ENCODE measurements at regions not wholly inside any gene's neighbourhood (a gene's known extent, or its start where the extent isn't known, plus 50 kb on each side); places are given as distances from the start of the nearest gene placed in this dataset.
A peak's percentile ranks its signal among the peaks of the same experiment; 100 is the strongest.
"Not testable (repeated sequence)": the region's sequence is repeated elsewhere in the genome, so short reads cannot be mapped to it uniquely, and the experiment has no call there.

DNA sequence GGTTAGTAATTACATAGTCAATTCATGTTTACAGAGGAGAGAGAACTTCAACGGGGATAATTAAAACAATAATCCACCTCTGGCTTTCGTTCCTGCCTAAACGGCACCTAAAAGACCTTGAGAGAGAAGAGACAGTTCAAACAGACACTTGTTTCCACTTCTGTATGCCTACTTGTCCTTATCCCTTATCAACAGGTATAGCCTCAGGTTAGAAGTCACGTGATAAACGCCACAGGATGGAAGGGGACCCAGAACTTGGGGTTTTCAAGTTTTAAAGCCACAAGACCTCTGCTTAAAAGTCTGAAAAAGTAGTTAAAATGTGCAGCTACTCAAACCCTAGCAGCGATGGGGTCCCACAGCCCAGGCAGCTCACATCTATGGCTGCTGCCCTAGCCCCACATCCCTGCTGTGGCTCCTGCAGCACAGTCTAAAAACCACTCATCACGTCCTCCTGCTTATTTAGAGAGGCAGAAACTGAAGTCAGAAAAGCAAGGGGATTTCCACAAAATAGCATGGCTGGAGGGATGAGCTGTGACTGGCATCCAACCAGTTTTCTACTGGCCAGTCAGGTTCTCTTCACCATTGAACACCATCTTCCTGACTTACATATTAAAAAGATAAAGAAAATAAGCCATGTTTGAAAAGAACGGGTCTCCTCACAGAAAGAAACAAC is 51.2 kb upstream of the SEC16B start:
- in situ Hi-C loops (cut with MboI; ENCODE audit: low pct_unique_long_range_greater_than_20kb, low sequenced_read_pairs) = no loop called here
- DNase-seq = no peak

DNA sequence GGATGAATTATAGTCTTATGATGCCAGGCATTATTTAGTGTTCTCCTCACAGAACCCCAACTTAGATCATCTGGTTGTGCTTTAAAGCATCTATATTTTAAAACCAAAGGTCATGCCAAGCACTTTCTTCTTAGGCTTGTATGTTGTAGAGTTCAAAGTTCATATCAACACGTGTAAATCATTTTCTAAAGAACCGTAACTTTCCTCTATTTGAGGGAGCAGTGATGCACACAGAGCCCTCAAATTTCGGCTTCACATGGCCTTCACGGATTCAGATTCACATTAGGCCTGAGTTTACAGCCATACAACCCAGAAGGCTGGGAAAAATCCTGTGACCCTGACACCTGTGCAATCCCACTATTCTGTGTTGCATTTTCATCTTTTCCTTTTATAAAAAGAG is 52.1 kb upstream of the SEC16B start:
- in situ Hi-C loops (cut with MboI; ENCODE audit: low pct_unique_long_range_greater_than_20kb, low sequenced_read_pairs) = no loop called here
- no peak for DNase-seq

DNA sequence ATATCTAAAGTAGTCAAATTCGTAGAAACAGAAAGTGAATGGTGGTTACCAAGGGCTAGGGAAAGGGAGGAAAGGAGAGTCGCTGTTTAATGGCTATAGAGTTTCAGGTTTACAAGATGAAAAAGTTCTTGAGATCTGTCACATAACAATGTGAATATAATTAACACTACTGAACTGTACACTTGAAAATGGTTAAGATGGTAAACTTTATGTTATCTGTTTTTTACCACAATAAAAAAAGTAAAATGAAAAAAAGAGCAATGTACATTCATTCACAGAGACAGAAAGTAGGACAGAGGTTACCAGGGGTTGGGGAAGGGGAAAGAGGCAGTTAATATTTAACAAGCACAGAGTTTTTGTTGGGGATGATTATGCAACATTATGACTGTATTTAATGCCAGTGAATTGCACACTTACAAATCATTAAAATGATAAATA is 53.3 kb upstream of the SEC16B start:
- DNase-seq = no peak
- in situ Hi-C loops (cut with MboI; ENCODE audit: low pct_unique_long_range_greater_than_20kb, low sequenced_read_pairs) = no loop called here

DNA sequence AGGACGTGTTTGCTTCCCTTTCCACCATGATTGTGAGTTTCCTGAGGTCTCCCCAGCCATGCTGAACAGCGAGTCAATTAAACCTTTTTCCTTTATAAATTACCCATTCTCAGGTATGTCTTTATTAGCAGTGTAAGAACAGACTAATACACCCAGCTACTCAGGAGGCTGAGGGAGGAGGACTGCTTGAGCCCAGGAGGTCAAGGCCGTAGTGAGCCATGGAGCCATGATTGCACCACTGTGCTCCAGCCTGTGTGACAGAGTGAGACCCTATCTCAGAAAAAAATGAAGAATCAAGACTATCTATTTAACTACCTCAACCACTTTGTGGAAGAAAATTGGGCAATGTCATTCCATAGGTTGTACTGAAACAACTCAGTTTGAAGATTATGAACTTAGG is 54.6 kb upstream of the SEC16B start:
- in situ Hi-C loops (cut with MboI; ENCODE audit: low pct_unique_long_range_greater_than_20kb, low sequenced_read_pairs) = no loop called here
- no peak for DNase-seq

- in situ Hi-C loops (cut with MboI; ENCODE audit: low pct_unique_long_range_greater_than_20kb, low sequenced_read_pairs) = no loop called here
- no peak for DNase-seq
These were observed 55.9 kb upstream of the SEC16B start for GRCh38 chr1:178025613-178026356.

DNA sequence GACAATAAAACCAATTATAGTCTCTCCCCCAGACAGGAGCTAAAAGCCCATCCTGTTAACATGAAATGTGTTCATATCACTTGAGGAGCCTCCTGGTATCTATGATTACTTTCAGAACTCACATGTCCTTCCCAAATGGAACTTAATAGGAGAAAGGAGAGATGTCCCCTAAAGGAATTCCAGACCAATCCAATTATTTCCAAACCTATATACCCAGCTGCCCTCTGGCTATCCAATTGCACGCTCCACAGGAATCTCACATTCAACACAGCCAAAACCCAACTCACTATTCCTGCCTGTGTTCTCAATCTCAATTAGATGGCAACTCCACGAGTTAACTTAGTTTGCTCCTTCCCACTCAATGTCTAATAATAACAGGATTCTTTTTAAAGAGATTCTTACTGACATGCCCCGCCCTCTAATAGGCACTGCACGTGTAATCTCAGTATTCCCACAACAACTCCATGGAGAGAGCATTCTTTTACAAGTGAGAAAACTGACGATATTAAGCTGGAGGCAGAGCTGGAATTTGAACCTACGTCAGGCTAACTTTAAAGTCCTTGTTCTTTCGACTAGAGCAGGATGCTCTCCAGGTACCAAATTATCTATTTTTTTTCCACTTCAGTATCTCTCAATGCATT is 59.1 kb upstream of the SEC16B start:
- DNase-seq = no peak
- in situ Hi-C loops (cut with MboI; ENCODE audit: low pct_unique_long_range_greater_than_20kb, low sequenced_read_pairs) = no loop called here

GRCh38 chr1:178030467-178030866 is 60.6 kb upstream of the SEC16B start:
- in situ Hi-C loops (cut with MboI; ENCODE audit: low pct_unique_long_range_greater_than_20kb, low sequenced_read_pairs) = no loop called here
- no peak for DNase-seq

DNA sequence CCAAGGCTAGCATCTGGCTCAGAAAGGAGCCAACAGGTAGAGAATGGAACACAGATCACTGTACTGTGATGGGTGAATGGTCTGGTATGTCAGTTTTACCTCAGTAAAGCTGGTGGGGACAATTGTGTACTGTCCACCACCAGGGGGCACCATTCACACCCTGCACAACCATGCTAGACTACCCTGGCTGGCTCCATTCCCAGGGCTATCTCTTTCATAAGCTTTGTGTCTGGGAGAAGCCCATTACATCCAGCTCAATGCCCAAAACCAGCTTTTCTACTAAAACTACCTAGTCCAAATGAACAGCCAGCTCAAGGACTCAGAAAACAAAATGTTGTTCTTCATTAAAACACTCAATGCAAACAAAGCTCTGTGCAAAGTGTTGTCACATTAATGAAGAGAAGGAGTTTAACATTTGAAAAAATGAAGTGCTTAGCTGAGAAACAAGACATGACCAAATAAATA is 62.0 kb upstream of the RASAL2 start:
- in situ Hi-C loops (cut with MboI; ENCODE audit: low pct_unique_long_range_greater_than_20kb, low sequenced_read_pairs) = no loop called here
- DNase-seq = peak; percentile 87

- no peak for DNase-seq
- in situ Hi-C loops (cut with MboI; ENCODE audit: low pct_unique_long_range_greater_than_20kb, low sequenced_read_pairs) = no loop called here
These were observed 60.9 kb upstream of the RASAL2 start for GRCh38 chr1:178033019-178033418.

DNA sequence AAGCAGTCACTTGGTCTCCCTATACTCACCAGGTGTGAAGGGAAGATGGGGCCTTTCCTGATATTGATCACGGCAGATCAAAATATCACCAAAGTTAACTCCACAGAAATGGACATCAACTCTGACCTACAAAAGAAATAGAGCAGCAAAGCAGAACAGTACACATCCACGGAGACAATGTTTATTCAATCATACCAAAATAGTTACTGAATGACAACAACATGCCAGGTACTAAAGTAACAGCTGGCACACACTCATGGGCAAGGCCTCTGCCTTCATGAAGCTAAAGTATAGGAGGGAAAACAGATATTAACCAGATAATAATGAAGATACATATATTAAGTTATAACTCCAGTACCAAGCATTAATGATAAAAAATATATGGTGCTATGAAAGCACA is 59.2 kb upstream of the RASAL2 start:
- in situ Hi-C loops (cut with MboI; ENCODE audit: low pct_unique_long_range_greater_than_20kb, low sequenced_read_pairs) = no loop called here
- DNase-seq = no peak

DNA sequence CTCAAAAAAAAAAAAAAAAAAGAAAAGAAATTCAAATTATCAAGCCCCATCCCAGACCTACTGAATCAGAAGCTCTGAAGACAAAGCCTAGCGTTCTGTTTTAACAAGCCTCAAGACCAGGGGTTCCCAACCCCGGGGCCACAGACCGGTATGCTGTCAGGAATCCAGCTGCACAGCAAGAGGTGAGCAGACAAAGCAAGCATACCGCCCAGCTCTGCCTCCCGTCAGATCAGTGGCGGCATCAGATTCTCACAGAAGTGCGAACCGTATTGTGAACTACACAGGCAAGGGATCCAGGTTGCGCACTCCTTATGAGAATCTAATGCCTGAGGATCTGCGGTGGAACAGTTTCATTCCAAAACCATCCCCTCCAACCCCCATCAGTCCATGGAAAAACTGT is 57.8 kb upstream of the RASAL2 start:
- in situ Hi-C loops (cut with MboI; ENCODE audit: low pct_unique_long_range_greater_than_20kb, low sequenced_read_pairs) = no loop called here
- DNase-seq = no peak

- DNase-seq = peak; percentile 83
- in situ Hi-C loops (cut with MboI; ENCODE audit: low pct_unique_long_range_greater_than_20kb, low sequenced_read_pairs) = no loop called here
These were observed 56.2 kb upstream of the RASAL2 start for GRCh38 chr1:178037510-178038253.

- DNase-seq = no peak
- in situ Hi-C loops (cut with MboI; ENCODE audit: low pct_unique_long_range_greater_than_20kb, low sequenced_read_pairs) = no loop called here
These were observed 55.5 kb upstream of the RASAL2 start for GRCh38 chr1:178038372-178038771.

DNA sequence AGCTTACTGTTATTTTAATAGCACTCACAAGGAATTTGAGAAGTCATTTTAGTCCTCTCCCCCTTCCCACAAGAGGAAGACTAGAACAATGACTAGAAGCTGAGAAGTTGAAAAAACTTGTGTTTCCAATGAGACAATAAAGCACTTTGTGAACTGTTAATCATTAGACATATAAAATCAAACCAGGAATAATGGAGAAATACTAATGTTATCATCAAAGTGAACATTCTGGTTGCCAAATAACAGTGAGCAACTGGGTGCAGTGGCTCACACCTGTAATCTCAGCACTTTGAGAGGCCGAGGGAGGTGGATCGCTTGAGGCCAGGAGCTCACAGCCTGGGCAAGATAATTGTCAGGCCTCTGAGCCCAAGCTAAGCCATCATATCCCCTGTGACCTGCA is 54.0 kb upstream of the RASAL2 start:
- in situ Hi-C loops (cut with MboI; ENCODE audit: low pct_unique_long_range_greater_than_20kb, low sequenced_read_pairs) = no loop called here
- no peak for DNase-seq

GRCh38 chr1:178043940-178044339 is 50.0 kb upstream of the RASAL2 start:
- in situ Hi-C loops (cut with MboI; ENCODE audit: low pct_unique_long_range_greater_than_20kb, low sequenced_read_pairs); DNase-seq: not testable (repeated sequence)
